IMR-90 (cell line): ENCODE measurements at regions not wholly inside any gene's neighbourhood (a gene's known extent, or its start where the extent isn't known, plus 50 kb on each side); places are given as distances from the start of the nearest gene placed in this dataset.
"Not testable (repeated sequence)": the region's sequence is repeated elsewhere in the genome, so short reads cannot be mapped to it uniquely, and the experiment has no call there.

Source experiments
- ATAC-seq: fragments of 200-7000 bp; cut with Tn5 transposase; 2 replicates; pipeline ENCODE4 v1.9.1; 2020; ENCODE audit warnings: low read depth, mild to moderate bottlenecking, moderate library complexity
- BruUV-seq: library from RNA; stranded (reverse); fragments of 400-500 nt; replicated peaks from 2 replicates; lab custom pipeline; 2021; lab: Mats Ljungman, UMichigan
- CTCF ChIA-PET: fragments of 300-600 bp; formaldehyde crosslinking; extraction: SDS; loops from one replicate; lab custom pipeline; 2021; ENCODE audit warnings: antibody characterized with exemption; lab: Yijun Ruan, JAX
- POLR2A ChIA-PET: fragments of 300-600 bp; sonication (Branson Sonifier 250); formaldehyde crosslinking; loops from one replicate; lab custom pipeline; 2022; ENCODE audit warnings: antibody characterized with exemption; ENCODE audit not compliant: unreplicated experiment; lab: Charles Lee
- DNase-seq: peaks from one replicate; pipeline ENCODE4 v3.0.0; 2013
- H2AFZ ChIP-seq: replicated peaks from 2 replicates; pipeline ENCODE3; 2013; ENCODE audit warnings: low read length, mild to moderate bottlenecking; ENCODE audit not compliant: poor library complexity
- H2AK5ac ChIP-seq: 2 replicates; pipeline ENCODE4 v1.6.1; 2013; ENCODE audit warnings: low read depth, low read length, inconsistent platforms
- H2AK9ac ChIP-seq: replicated peaks from 2 replicates; pipeline ENCODE3; 2013; ENCODE audit warnings: mild to moderate bottlenecking, low read depth, low read length, moderate library complexity; ENCODE audit not compliant: poor library complexity
- H2BK120ac ChIP-seq: 2 replicates; pipeline ENCODE4 v1.6.1; 2013; ENCODE audit warnings: low read depth, low read length, inconsistent platforms
- H2BK15ac ChIP-seq: 3 replicates; pipeline ENCODE4 v1.6.1; 2013; ENCODE audit warnings: low read depth, low read length, inconsistent platforms
- H2BK20ac ChIP-seq: 2 replicates; pipeline ENCODE4 v1.6.1; 2013; ENCODE audit warnings: low read depth, mild to moderate bottlenecking, inconsistent platforms, low read length, moderate library complexity
- H2BK5ac ChIP-seq: 2 replicates; pipeline ENCODE4 v1.6.1; 2013; ENCODE audit warnings: mild to moderate bottlenecking, low read depth, low read length, inconsistent platforms; ENCODE audit not compliant: poor library complexity, severe bottlenecking
- H3K14ac ChIP-seq: replicated peaks from 2 replicates; pipeline ENCODE4 v1.6.1; 2013; ENCODE audit warnings: low read depth, low read length, inconsistent platforms
- H3K18ac ChIP-seq: 2 replicates; pipeline ENCODE4 v1.6.1; 2013; ENCODE audit warnings: low read depth, low read length, control low read depth
- H3K23ac ChIP-seq: 2 replicates; pipeline ENCODE4 v1.6.1; 2013; ENCODE audit warnings: low read depth, low read length, inconsistent platforms
- H3K27ac ChIP-seq: 2 replicates; pipeline ENCODE4 v1.5.1; 2013; ENCODE audit warnings: mild to moderate bottlenecking, control low read depth, low read length; ENCODE audit not compliant: insufficient read depth
- H3K27me3 ChIP-seq: 2 replicates; pipeline ENCODE4 v1.6.1; 2013; ENCODE audit warnings: low read length; ENCODE audit not compliant: control insufficient read depth, insufficient read depth
- H3K36me3 ChIP-seq: 2 replicates; pipeline ENCODE4 v1.6.1; 2013; ENCODE audit warnings: low read length, mixed read lengths; ENCODE audit not compliant: control insufficient read depth, insufficient read depth
- H3K4ac ChIP-seq: 2 replicates; pipeline ENCODE4 v1.6.1; 2013; ENCODE audit warnings: low read depth, low read length, inconsistent platforms
- H3K4me1 ChIP-seq: 2 replicates; pipeline ENCODE4 v1.6.1; 2013; ENCODE audit warnings: low read length, mixed read lengths; ENCODE audit not compliant: control insufficient read depth, insufficient read depth
- H3K4me2 ChIP-seq: 2 replicates; pipeline ENCODE4 v1.6.1; 2013; ENCODE audit warnings: low read depth, mild to moderate bottlenecking, control low read depth, low read length, moderate library complexity
- H3K4me3 ChIP-seq: 2 replicates; pipeline ENCODE4 v1.5.1; 2013; ENCODE audit warnings: low read depth, mild to moderate bottlenecking, control low read depth, low read length, moderate library complexity; ENCODE audit not compliant: insufficient read depth
- H3K56ac ChIP-seq: 2 replicates; pipeline ENCODE4 v1.6.1; 2013; ENCODE audit warnings: low read length, inconsistent platforms; ENCODE audit not compliant: insufficient read depth; ENCODE audit errors: extremely low read depth
- H3K79me1 ChIP-seq, 2 experiments: 2 replicates each; pipeline ENCODE4 v1.6.1; 2013; ENCODE audit warnings: low read length in 2 of 2, inconsistent platforms in 1 of 2, low read depth in 1 of 2
- H3K9ac ChIP-seq: 2 replicates; pipeline ENCODE4 v1.6.1; 2013; ENCODE audit warnings: low read depth, low read length, control low read depth
- H3K9me1 ChIP-seq: 2 replicates; pipeline ENCODE4 v1.6.1; 2013; ENCODE audit warnings: low read length, inconsistent platforms; ENCODE audit not compliant: insufficient read depth
- H3K9me3 ChIP-seq: 2 replicates; pipeline ENCODE4 v1.6.1; 2013; ENCODE audit warnings: low read length; ENCODE audit not compliant: control insufficient read depth, insufficient read depth
- H4K20me1 ChIP-seq: 2 replicates; pipeline ENCODE4 v1.6.1; 2013; ENCODE audit warnings: low read length, inconsistent platforms; ENCODE audit not compliant: insufficient read depth
- H4K5ac ChIP-seq: 2 replicates; pipeline ENCODE4 v1.6.1; 2013; ENCODE audit warnings: mild to moderate bottlenecking, low read depth, low read length, control low read depth
- H4K8ac ChIP-seq, 2 experiments: 2 replicates each; pipeline ENCODE4 v1.6.1; 2013; ENCODE audit warnings: low read depth in 2 of 2, low read length in 2 of 2, control low read depth in 1 of 2, inconsistent platforms in 1 of 2
- H4K91ac ChIP-seq: 2 replicates; pipeline ENCODE4 v1.6.1; 2013; ENCODE audit warnings: low read depth, low read length, inconsistent platforms; ENCODE audit not compliant: insufficient read depth
- WGBS, 2 experiments: methylation state at CpG; one replicate each; pipeline versions ENCODE4 v1.1.5 to v1.1.7; 2013; ENCODE audit warnings: missing lambda C conversion rate in 2 of 2; ENCODE audit not compliant: insufficient read length in 1 of 2; ENCODE audit errors: extremely low coverage in 2 of 2; 5-methylcytosine and 5-hydroxymethylcytosine counted together
- dilution Hi-C: fragments of 300-500 bp; cut with HindIII; formaldehyde crosslinking; loops from one replicate; pipeline ENCODE4 v1.14.3; 2018; ENCODE audit warnings: low sequenced_read_pairs; ENCODE audit not compliant: unreplicated experiment
- in situ Hi-C: fragments of 300-500 bp; cut with MboI; formaldehyde crosslinking; loops from 3 replicates; pipeline ENCODE4 v1.14.3; 2019; ENCODE audit warnings: low sequenced_read_pairs, inconsistent platforms, mixed read lengths
- intact Hi-C: fragments of 100-400 bp; cut with micrococcal nuclease; formaldehyde crosslinking; loops from 2 replicates; pipeline ENCODE4 v1.10.0; 2022

DNA sequence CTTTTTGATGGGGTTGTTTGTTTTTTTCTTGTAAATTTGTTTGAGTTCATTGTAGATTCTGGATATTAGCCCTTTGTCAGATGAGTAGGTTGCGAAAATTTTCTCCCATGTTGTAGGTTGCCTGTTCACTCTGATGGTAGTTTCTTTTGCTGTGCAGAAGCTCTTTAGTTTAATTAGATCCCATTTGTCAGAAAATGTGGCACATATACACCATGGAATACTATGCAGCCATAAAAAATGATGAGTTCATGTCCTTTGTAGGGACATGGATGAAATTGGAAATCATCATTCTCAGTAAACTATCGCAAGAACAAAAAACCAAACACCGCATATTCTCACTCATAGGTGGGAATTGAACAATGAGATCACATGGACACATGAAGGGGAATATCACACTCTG, 224.4 kb upstream of the TRIB2 start:
- H3K27ac ChIP-seq, in situ Hi-C loops, H3K14ac ChIP-seq, H3K79me1 ChIP-seq, H3K4me3 ChIP-seq, H3K27me3 ChIP-seq, H4K5ac ChIP-seq, BruUV-seq, H2AK9ac ChIP-seq, H3K9me3 ChIP-seq, H3K4me1 ChIP-seq, H2BK20ac ChIP-seq, H3K9me1 ChIP-seq, POLR2A ChIA-PET, H3K23ac ChIP-seq, H3K4me2 ChIP-seq, H3K4ac ChIP-seq, H2BK15ac ChIP-seq, CTCF ChIA-PET, H4K20me1 ChIP-seq, dilution Hi-C loops, H2BK120ac ChIP-seq, H4K91ac ChIP-seq, H4K8ac ChIP-seq, intact Hi-C loops, H2BK5ac ChIP-seq, H3K18ac ChIP-seq, H2AK5ac ChIP-seq, ATAC-seq, H3K56ac ChIP-seq, DNase-seq, H2AFZ ChIP-seq, H3K9ac ChIP-seq, H3K36me3 ChIP-seq: not testable (repeated sequence)
- no CpG with 5 or more reads among the region's 3 CpGs for WGBS, 2 experiments
